ENCODE measurements at regions not wholly inside any gene's neighbourhood (a gene's known extent, or its start where the extent isn't known, plus 50 kb on each side); places are given as distances from the start of the nearest gene placed in this dataset.

DNA sequence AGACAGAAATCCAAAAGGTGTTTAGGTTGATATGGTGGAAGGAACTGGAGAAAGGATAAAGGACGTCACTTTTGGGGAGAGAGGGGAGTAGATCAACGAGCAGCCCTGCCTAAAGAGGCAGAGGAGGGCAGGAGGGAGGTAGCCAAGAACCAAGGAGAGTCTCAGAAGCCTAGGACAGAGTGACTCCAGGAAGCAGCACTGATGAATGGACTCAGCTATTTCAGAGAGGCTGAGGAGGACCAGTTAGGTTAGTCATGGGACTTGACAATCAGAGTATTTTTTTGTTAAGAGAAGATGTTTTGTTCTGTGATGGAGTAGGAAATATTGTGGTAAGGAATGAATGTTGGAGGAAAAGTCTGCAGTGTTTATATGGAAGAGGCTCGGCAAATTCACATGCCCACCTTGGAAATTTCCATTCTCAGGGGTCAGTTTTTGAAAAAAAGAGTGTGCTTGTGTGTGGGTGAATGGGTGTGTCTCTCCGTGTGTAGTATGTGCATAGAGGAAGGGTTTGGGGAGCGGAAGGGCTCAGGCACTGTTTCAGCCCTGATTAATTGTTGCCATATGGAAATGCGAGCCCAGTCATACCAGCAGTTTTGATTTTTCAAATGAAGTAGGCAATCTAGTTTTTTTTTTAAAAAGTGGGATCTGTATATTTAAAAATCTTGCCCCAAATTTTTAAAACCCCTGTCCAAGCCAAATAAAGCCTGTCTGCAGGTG, 303.6 kb downstream of the SAMD5 start:
- DNase-seq (ENCODE audit: extremely low spot score, unreplicated experiment), result no peak
- H3K27ac Mint-ChIP-seq (ENCODE audit: unreplicated experiment), result no peak overlapping the region
- H3K4me3 Mint-ChIP-seq (ENCODE audit: unreplicated experiment), result no peak overlapping the region
- H3K9me3 Mint-ChIP-seq (ENCODE audit: unreplicated experiment), result no peaks in the 10 kb centered on the region
- peaks cover 4% of the 10 kb centered on the region for H3K4me1 Mint-ChIP-seq (ENCODE audit: unreplicated experiment)
- H3K27me3 Mint-ChIP-seq (ENCODE audit: unreplicated experiment), result no peaks in the 10 kb centered on the region
- TF ChIP-seq, protein P1, sequence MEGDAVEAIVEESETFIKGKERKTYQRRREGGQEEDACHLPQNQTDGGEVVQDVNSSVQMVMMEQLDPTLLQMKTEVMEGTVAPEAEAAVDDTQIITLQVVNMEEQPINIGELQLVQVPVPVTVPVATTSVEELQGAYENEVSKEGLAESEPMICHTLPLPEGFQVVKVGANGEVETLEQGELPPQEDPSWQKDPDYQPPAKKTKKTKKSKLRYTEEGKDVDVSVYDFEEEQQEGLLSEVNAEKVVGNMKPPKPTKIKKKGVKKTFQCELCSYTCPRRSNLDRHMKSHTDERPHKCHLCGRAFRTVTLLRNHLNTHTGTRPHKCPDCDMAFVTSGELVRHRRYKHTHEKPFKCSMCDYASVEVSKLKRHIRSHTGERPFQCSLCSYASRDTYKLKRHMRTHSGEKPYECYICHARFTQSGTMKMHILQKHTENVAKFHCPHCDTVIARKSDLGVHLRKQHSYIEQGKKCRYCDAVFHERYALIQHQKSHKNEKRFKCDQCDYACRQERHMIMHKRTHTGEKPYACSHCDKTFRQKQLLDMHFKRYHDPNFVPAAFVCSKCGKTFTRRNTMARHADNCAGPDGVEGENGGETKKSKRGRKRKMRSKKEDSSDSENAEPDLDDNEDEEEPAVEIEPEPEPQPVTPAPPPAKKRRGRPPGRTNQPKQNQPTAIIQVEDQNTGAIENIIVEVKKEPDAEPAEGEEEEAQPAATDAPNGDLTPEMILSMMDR (IDR thresholded peaks at IDR 0.05), result no peak
- H3K36me3 Mint-ChIP-seq (ENCODE audit: unreplicated experiment), result no peaks in the 10 kb centered on the region

DNA sequence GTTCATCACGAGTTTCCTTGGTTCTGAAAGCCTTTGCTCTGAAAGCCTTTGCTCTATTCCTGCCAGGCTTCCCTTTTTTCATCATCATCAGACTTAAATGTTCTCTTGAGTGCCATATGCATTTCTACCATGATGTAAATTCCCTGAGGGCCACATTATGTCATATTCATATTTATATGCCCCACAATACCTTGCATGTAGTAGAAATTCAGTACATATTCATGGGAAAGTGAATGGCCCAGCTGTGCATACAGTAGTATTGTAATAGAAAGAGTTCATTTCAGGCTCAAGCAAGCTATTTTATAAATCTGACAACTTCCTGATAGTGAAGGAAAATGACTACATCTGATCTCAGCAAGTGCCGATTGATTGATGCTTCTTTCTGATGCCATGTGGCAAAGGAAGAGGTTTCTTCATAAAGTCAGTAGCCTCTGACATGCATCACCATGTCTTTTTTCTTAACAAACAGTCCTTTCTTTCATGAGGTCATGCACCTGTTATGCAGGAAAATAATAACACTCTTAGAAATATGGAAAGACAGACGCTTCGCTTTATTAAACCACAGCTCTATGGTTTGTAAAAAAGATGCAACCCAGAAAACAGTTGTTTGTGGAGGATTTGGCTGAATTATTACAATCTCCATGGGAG, 308.7 kb downstream of the SAMD5 start:
- TF ChIP-seq, protein P1 (IDR thresholded peaks at IDR 0.05), result no peak
- DNase-seq (ENCODE audit: extremely low spot score, unreplicated experiment), result no peak
- Mint-ChIP-seq H3K4me3 (ENCODE audit: unreplicated experiment) (no peak overlapping the region), H3K27ac (ENCODE audit: unreplicated experiment) (no peak overlapping the region), H3K27me3 (ENCODE audit: unreplicated experiment) (no peaks in the 10 kb centered on the region), H3K36me3 (ENCODE audit: unreplicated experiment) (no peaks in the 10 kb centered on the region), H3K4me1 (ENCODE audit: unreplicated experiment) (peaks cover 1% of the 10 kb centered on the region), H3K9me3 (ENCODE audit: unreplicated experiment) (no peaks in the 10 kb centered on the region)

DNA sequence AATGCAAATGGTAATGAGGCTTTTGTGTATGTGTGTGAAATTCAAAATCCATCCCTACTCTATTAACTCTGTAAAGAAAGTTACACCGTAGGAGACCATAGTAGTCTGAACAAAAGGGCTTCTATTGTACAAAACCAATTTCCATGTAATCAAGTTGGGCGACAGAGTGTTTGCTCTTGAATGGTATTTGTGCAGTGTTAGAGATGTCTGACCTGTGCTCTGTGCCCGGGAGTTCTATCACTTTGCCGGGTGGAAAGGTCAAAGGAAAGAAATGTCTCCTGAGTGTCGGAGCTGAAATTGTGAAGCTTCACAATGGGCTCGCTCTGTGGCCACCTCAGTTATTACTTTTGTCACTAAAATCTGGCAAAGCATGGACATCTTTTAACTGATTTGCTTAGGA, 312.0 kb downstream of the SAMD5 start:
- TF ChIP-seq, protein P1 (IDR thresholded peaks at IDR 0.05), result no peak
- Mint-ChIP-seq H3K4me1 (ENCODE audit: unreplicated experiment) (no peaks in the 10 kb centered on the region), H3K27ac (ENCODE audit: unreplicated experiment) (no peak overlapping the region), H3K9me3 (ENCODE audit: unreplicated experiment) (no peaks in the 10 kb centered on the region), H3K4me3 (ENCODE audit: unreplicated experiment) (no peak overlapping the region), H3K27me3 (ENCODE audit: unreplicated experiment) (no peaks in the 10 kb centered on the region), H3K36me3 (ENCODE audit: unreplicated experiment) (no peaks in the 10 kb centered on the region)
- no peak for DNase-seq (ENCODE audit: extremely low spot score, unreplicated experiment)

DNA sequence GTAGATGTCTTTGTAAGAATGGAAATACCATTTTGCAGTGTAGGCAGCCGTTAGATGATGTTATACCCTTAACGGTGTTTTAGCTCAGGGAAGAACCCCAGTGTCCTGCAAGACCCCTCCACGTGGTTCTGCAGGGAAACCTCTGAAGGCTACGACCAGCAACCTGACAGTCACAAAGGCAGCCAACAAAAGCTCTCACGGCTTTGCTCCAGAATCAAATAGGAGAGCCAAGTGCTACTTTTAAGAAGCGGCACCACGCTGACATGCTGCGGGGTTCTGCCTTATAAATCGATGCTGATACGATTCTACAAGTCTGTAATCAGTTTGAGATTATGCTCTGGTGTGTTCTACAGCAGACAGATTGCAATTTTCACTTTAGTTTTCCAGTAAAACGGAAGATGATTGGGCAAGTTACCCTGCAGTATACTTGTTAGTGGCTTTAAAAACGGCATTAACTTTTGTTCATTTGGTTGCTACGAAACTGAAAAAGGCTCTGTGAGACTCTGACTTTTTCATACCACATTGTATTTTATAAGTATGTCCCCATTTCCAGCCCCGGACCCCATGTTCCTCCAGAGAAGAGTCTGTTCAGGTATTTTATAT, 312.9 kb downstream of the SAMD5 start:
- Mint-ChIP-seq H3K36me3 (ENCODE audit: unreplicated experiment) (no peaks in the 10 kb centered on the region), H3K27me3 (ENCODE audit: unreplicated experiment) (no peaks in the 10 kb centered on the region), H3K4me1 (ENCODE audit: unreplicated experiment) (no peaks in the 10 kb centered on the region), H3K4me3 (ENCODE audit: unreplicated experiment) (no peak overlapping the region), H3K9me3 (ENCODE audit: unreplicated experiment) (no peaks in the 10 kb centered on the region), H3K27ac (ENCODE audit: unreplicated experiment) (no peak overlapping the region)
- TF ChIP-seq, protein P1 (IDR thresholded peaks at IDR 0.05), result no peak
- DNase-seq (ENCODE audit: extremely low spot score, unreplicated experiment), result no peak

DNA sequence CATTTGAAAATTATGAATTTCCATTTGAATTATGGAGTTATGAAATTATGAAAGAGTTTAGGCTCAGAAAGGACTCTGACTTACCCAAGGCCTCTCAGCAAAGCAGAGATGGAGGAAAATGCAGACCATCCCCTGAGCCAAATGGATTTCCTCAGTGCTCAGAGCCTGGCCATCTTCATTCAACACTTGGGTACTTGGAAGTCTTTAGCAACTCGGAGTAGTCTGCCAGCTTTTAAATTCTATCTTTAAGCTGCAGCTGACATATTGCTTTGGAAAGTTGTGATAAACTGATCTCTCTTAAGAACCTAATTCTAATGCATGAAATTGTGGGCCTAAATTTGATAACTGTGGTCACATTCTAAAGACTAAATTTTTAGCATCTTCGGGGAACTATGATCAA, 315.4 kb downstream of the SAMD5 start:
- H3K36me3 Mint-ChIP-seq (ENCODE audit: unreplicated experiment), result no peaks in the 10 kb centered on the region
- no peak for DNase-seq (ENCODE audit: extremely low spot score, unreplicated experiment)
- H3K4me1 Mint-ChIP-seq (ENCODE audit: unreplicated experiment), result no peaks in the 10 kb centered on the region
- H3K9me3 Mint-ChIP-seq (ENCODE audit: unreplicated experiment), result no peaks in the 10 kb centered on the region
- no peaks in the 10 kb centered on the region for H3K27me3 Mint-ChIP-seq (ENCODE audit: unreplicated experiment)
- H3K27ac Mint-ChIP-seq (ENCODE audit: unreplicated experiment), result no peak overlapping the region
- TF ChIP-seq, protein P1 (IDR thresholded peaks at IDR 0.05), result no peak
- no peak overlapping the region for H3K4me3 Mint-ChIP-seq (ENCODE audit: unreplicated experiment)

All from osteocyte (in vitro differentiated cells).